ENCODE measurements at regions not wholly inside any gene's neighbourhood (a gene's known extent, or its start where the extent isn't known, plus 50 kb on each side); places are given as distances from the start of the nearest gene placed in this dataset.

DNA sequence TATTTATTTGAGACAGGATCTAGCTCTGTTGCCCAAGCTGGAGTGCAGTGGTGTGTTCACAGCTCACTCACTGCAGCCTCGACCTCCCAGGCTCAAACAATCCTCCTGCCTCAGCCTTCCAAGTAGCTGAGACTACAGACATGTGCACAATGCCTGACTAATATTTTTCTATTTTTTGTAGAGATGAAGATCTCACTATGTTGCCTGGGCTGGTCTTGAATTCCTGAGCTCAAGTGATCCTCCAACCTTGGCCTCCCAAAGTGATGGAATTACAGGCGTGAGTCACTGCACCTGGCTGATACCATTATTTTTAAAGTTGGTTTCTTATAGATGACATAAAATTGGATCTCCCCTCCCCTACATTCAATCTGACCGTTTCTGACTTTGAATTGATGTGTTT lies 139.5 kb upstream of the RGMA start:
- WGBS, 2 donors, result 83 to 84% methylated on average over 3 of the region's 3 CpGs
- DNase-seq (no peak), ATAC-seq (no peak)
- Histone ChIP-seq H3K4me3 (no peak overlapping the region), H3K9me3 (peaks cover 0 to 11% (median 0%) of the 10 kb centered on the region in 11 donors), H3K27ac (no peak overlapping the region), H3K4me1 (peaks cover 0 to 13% (median 0%) of the 10 kb centered on the region in 9 donors), H3K36me3 (no peaks in the 10 kb centered on the region), H3K27me3 (no peaks in the 10 kb centered on the region)
- intact Hi-C loops (cut with DNase I), result no loop called here
- TF ChIP-seq, protein P1, sequence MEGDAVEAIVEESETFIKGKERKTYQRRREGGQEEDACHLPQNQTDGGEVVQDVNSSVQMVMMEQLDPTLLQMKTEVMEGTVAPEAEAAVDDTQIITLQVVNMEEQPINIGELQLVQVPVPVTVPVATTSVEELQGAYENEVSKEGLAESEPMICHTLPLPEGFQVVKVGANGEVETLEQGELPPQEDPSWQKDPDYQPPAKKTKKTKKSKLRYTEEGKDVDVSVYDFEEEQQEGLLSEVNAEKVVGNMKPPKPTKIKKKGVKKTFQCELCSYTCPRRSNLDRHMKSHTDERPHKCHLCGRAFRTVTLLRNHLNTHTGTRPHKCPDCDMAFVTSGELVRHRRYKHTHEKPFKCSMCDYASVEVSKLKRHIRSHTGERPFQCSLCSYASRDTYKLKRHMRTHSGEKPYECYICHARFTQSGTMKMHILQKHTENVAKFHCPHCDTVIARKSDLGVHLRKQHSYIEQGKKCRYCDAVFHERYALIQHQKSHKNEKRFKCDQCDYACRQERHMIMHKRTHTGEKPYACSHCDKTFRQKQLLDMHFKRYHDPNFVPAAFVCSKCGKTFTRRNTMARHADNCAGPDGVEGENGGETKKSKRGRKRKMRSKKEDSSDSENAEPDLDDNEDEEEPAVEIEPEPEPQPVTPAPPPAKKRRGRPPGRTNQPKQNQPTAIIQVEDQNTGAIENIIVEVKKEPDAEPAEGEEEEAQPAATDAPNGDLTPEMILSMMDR (IDR thresholded peaks at IDR 0.05), result no peak

DNA sequence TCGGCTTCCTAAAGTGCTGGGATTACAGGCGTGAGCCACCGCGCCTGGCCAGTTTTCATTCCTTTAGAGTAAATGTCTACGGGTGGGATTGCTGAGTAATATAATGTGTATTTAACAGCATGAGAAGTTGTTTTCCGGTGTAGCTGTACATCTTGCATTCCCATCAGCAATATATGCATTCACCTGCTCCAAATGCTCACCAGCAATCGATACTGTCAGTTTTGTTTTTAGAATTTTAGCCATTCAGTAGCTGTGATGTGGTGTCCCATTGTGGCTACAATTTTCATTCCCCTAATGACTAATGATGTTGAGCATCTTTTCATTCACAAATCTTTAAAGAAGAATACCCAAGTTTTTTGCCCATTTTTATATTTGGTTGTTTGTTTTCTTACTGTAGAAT lies 134.8 kb upstream of the RGMA start:
- 92 to 98% methylated on average over 7 of the region's 7 CpGs for WGBS, 2 donors
- TF ChIP-seq, protein P1 (IDR thresholded peaks at IDR 0.05), result no peak
- Histone ChIP-seq H3K27ac (no peak overlapping the region), H3K27me3 (no peaks in the 10 kb centered on the region), H3K36me3 (no peaks in the 10 kb centered on the region), H3K9me3 (no peaks in the 10 kb centered on the region), H3K4me1 (peaks cover 0 to 13% (median 0%) of the 10 kb centered on the region in 9 donors), H3K4me3 (no peak overlapping the region)
- DNase-seq, result no peak
- no peak for ATAC-seq
- intact Hi-C loops (cut with DNase I), result no loop called here

DNA sequence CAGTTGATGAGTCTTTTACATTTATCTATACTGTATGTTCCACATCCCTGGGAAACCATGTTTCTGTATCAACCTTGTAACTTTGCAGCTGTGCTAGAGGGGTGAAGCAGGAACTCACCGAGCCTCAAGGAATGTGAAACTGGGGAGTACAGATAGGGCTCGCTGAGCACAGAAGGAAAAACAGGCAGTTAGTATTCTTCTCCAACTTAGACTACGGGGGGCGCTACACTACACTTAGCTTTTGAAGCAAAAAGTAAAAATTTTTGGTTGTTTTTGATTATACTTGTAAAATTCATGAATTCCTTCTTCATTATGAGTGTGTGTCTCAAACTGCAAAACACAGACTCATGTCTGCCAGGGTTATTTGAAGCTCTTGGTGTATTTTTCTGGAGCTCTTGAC lies 132.7 kb upstream of the RGMA start:
- 41 to 49% methylated on average over 4 of the region's 4 CpGs for WGBS, 2 donors
- TF ChIP-seq, protein P1 (IDR thresholded peaks at IDR 0.05), result no peak
- H3K9me3 ChIP-seq, result no peaks in the 10 kb centered on the region
- peaks cover 0 to 13% (median 2%) of the 10 kb centered on the region in 9 donors for H3K4me1 ChIP-seq
- intact Hi-C loops (cut with DNase I), result no loop called here
- no peaks in the 10 kb centered on the region for H3K27me3 ChIP-seq
- DNase-seq, result no peak
- H3K27ac ChIP-seq, result no peak overlapping the region
- H3K4me3 ChIP-seq, result no peak overlapping the region
- no peaks in the 10 kb centered on the region for H3K36me3 ChIP-seq
- no peak for ATAC-seq

DNA sequence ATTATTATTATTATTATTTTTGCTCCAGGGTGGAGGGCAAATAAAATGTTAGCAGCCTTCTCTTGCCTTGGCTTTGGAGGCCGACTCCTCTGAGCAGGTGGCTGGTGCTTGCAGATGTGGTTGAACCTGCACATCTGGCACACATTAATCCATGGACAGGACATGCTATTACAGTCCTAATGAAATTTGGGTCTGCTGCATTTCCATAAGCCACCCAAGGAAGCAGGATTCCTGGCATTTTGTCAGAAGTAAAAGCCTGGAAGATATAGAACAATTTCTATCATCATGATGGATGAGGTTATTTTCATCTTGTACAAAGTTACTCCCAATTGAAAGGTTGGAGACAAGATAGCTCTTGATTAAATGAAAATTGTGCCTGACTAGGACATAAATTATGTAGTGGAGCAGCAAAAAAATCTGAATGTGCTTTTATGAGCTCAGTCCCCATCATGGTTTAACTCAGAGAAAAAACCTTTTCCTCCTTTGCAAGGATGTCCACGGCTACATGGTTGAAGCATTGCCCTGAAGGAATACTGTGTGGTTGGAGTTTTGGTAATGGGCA lies 130.9 kb upstream of the RGMA start:
- ATAC-seq (no peak), DNase-seq (no peak)
- Histone ChIP-seq H3K4me3 (no peak overlapping the region), H3K36me3 (no peaks in the 10 kb centered on the region), H3K27ac (no peak overlapping the region), H3K27me3 (no peaks in the 10 kb centered on the region), H3K4me1 (peaks cover 0 to 11% (median under 1%) of the 10 kb centered on the region in 9 donors), H3K9me3 (no peaks in the 10 kb centered on the region)
- TF ChIP-seq, protein P1 (IDR thresholded peaks at IDR 0.05), result no peak
- intact Hi-C loops (cut with DNase I), result loop anchor here in 2 of 10 donors (10.0 kb wide), 1 partner anchor 125 kb away; no protein-coding TSS in a partner anchor
- 79 to 86% methylated on average over 2 of the region's 2 CpGs for WGBS, 2 donors

Measured in heart right ventricle (tissue), 16 donors.